AG04449 (cell line): ENCODE measurements at regions not wholly inside any gene's neighbourhood (a gene's known extent, or its start where the extent isn't known, plus 50 kb on each side); places are given as distances from the start of the nearest gene placed in this dataset.

Experiments
- CTCF ChIA-PET: fragments of 350-600 bp; formaldehyde crosslinking; extraction: SDS; loops from one replicate; lab custom pipeline; 2021; ENCODE audit warnings: antibody characterized with exemption; lab: Yijun Ruan, JAX
- POLR2A ChIA-PET: fragments of 400-600, 350-600 bp; formaldehyde crosslinking; extraction: SDS; loops from one replicate; lab custom pipeline; 2020; ENCODE audit warnings: antibody characterized with exemption, inconsistent platforms; lab: Yijun Ruan, JAX
- DNase-seq: peaks from one replicate; pipeline ENCODE4 v3.0.0-alpha.2; 2010; ENCODE audit warnings: low read depth, low spot score
- H3K4me3 ChIP-seq: 2 replicates; pipeline ENCODE4 v1.5.1; 2011; ENCODE audit warnings: low read depth, mild to moderate bottlenecking, control low read depth, low read length
- CTCF ChIP-seq: IDR thresholded peaks from one replicate; pipeline ENCODE4 v1.5.1; 2011; ENCODE audit warnings: mild to moderate bottlenecking, moderate library complexity, low read length, control low read depth, inconsistent platforms; ENCODE audit not compliant: insufficient read depth; ENCODE audit errors: missing control alignments

- TF ChIP-seq CTCF, result no peak
- CTCF ChIA-PET, result no interaction called here
- DNase-seq, result no peak
- POLR2A ChIA-PET, result no interaction called here
- no peak overlapping the region for H3K4me3 ChIP-seq
Observed at GRCh38 chr20:60501048-60501447, 542.8 kb downstream of the CDH26 start.

- no peak for TF ChIP-seq CTCF
- CTCF ChIA-PET, result no interaction called here
- no peak overlapping the region for H3K4me3 ChIP-seq
- DNase-seq, result no peak
- POLR2A ChIA-PET, result no interaction called here
Observed at GRCh38 chr20:60502881-60503280, 544.7 kb downstream of the CDH26 start.

- POLR2A ChIA-PET, result no interaction called here
- no peak overlapping the region for H3K4me3 ChIP-seq
- no peak for TF ChIP-seq CTCF
- CTCF ChIA-PET, result no interaction called here
- DNase-seq, result no peak
Observed at GRCh38 chr20:60505423-60505822, 547.2 kb downstream of the CDH26 start.

GRCh38 chr20:60506061-60506460 is 547.8 kb downstream of the CDH26 start:
- ChIA-PET POLR2A (no interaction called here), CTCF (no interaction called here)
- DNase-seq, result no peak
- no peak for TF ChIP-seq CTCF
- H3K4me3 ChIP-seq, result no peak overlapping the region

GRCh38 chr20:60507087-60507694 is 549.0 kb downstream of the CDH26 start:
- no peak for DNase-seq
- CTCF ChIA-PET, result no interaction called here
- POLR2A ChIA-PET, result no interaction called here
- no peak for TF ChIP-seq CTCF
- H3K4me3 ChIP-seq, result no peak overlapping the region

GRCh38 chr20:60509407-60509806 is 551.2 kb downstream of the CDH26 start:
- TF ChIP-seq CTCF, result no peak

More at GRCh38 chr20:60509407-60509806, 551.2 kb downstream of the CDH26 start:
- CTCF ChIA-PET, result no interaction called here
- POLR2A ChIA-PET, result no interaction called here
- no peak overlapping the region for H3K4me3 ChIP-seq
- DNase-seq, result no peak
